CD4-positive, alpha-beta T cell treated with Interferon alpha-2 for 1 hour (primary cell): ENCODE measurements at regions not wholly inside any gene's neighbourhood (a gene's known extent, or its start where the extent isn't known, plus 50 kb on each side); places are given as distances from the start of the nearest gene placed in this dataset.

Experiments
- DNase-seq, 2 donors: peaks; one replicate each; pipeline ENCODE4 v3.0.0-alpha.2; 2020 to 2022

DNA sequence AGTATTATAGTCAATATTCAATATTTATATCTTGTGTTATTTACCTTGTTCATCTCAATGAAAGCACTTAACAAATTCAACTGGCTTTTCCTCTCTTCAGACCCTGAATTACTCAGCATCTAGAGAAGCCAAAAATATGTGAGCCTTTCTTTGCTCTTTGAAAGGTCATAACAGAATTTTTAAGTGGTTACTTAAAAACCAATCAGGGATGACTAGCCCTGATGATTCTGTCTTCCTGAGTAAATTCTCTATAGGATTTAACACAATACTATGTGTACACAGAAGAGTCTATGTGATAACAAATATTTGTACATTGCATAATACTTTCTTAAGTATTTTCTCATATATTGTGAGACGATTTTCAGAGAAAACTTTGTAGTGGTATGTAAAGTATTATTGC lies 546.3 kb downstream of the MAT2B start:
- DNase-seq = no peak

DNA sequence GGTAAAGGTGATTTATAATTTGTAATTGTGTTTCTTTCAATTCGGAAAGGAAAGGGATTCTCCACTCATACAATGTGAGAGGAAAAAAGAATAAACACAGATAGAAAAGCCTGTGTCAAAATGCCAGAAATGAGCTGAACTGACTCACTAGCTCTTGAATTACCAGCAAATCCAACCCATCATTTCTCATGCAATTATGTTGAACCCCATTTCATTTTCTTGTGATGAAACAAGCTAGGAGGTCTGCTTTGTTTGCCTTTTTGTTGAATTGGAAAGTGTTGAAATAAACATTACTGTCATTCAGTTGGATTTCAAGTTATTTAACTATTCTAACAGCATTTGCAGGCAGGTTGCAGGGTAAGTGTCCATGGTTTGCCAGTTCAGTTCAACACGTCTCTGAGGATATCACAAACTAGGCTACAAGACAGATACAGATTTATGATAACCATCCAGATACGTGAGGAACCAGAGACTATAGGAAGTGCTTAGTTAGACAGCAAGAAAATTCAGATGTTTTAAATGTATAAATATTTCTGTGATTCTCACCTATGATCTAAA lies 547.2 kb downstream of the MAT2B start:
- no peak for DNase-seq

DNA sequence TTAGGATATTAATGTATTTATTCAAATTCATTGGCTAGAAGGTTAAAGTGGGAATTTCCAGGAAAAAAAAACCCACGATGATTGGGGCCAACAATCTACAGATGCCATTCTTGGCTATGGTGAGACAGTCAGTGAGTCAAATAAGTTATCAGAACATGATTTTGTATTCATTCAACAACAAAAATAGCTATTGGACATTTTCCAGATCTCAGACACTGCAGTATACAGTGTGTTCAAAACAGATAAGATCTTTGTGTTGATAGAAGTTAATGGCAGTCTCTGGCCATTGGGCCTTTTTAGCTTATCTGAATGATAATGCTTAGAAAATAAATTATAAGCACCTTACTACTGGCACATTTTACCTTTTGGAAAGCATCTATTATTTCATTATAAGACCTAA lies 547.7 kb downstream of the MAT2B start:
- no peak for DNase-seq

DNA sequence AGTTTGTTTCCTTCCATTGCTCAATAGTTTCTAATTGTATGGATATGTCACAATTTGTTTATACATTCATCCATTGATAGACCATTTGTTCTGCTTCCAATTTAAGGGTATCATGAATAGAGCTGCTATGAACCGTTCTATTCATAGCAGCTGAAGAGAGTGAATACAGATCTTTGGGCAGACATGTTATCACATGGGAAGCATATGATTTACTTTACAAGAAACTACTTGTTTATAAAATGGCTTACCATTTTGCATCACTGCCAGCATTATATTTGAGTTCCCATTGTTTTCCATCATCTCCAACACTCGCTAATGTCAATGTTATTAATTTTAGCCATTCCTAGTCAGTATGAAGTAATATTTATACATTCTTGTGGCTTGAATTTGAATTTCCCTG lies 549.0 kb downstream of the MAT2B start:
- DNase-seq = no peak

DNA sequence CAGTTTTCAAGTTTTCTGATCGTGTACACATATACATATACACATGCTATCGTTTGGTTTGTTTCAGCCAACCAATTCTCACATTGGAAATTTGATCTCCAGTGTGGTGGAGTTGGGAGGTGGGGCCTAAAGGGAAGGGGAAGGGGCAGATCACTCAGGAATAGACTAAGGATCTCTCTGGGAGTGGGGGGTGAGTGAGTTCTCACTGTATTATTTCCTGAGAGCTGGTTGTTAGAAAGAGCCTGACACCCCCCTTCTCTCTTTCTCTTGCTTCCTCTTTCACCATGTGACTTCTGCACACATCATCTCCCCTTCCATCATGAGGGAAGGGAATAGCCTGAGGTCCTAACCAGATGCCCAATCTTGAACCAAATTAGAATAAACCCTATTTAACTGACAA lies 551.7 kb downstream of the MAT2B start:
- DNase-seq = no peak

DNA sequence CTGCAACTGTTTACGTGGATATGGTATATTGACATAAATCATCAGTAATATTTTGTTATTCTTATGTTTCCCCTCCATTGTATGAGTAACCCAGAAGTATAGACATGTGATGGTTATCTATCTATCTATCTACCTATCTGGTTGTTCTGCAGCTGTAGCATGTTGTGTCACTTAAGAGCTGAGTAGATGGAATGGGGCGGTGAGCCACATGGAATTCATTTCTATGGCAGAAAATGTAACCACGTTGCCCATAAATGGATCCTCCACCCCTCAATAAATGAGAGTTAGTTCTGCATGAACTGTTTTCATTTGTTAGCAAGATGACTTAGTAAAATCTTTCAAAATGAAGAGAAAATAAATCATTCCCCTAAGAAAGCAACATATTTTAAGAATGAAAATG lies 553.2 kb downstream of the MAT2B start:
- no peak for DNase-seq

DNA sequence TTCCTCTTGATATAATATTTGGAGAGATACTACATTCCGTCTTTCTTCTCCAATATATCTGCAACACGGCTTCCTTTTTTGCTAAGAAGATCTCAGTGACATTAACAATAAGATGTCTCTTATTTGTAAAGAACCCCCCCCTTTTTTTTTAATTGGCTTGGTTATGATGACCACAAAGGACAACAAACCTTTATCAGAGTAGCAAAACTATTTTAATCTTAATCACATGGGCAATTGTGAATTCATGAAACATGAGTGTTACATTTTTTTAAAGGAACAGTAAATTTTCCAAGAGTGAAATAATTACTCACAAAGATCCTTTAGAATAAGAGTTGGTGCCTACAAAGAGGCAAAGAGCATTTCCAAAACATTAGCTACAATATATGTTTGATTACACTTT lies 554.1 kb downstream of the MAT2B start:
- no peak for DNase-seq

DNA sequence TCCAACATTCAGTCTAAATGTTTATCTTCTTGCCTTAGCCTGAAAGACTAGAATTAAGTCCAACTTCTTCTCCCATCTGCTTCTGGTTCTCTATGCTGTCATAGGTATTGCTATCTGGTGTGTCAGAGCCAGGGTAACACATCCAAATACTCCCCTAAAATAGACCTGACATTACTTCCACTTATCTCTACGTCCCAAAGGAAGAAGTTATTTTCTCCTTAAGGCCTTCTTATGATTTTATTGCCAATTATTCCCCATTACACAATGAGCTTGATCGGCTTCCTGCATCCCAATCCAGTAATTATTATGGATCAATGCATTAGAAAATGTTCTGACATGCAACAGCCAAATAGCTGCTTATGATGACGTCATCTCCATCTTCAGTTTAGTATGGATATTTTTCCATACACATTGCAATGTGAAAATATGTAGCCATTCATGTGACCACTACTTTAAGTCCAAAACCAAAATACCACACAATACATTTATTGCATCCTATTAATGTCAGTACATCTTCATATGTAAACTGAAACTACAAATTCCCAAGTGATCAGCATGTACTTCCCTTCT lies 555.5 kb downstream of the MAT2B start:
- DNase-seq = no peak

DNA sequence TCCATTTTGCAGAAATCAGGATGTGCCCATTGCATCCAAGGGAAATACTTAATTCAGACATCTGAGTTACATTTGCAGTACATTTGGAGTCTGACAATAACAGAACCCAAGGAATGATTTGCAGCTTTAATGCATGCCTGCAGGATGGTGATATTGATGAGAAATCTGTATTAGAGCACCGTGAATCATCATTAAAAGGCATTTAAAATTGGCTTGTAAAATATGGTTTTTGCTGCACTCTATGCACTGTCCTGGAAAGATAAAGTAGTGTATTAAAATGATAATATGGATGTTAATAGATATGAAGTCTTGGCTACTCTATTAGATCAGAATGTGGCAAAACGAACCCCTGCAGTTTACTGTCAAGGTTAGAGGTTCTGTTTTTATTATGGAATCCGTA lies 556.9 kb downstream of the MAT2B start:
- no peak for DNase-seq

DNA sequence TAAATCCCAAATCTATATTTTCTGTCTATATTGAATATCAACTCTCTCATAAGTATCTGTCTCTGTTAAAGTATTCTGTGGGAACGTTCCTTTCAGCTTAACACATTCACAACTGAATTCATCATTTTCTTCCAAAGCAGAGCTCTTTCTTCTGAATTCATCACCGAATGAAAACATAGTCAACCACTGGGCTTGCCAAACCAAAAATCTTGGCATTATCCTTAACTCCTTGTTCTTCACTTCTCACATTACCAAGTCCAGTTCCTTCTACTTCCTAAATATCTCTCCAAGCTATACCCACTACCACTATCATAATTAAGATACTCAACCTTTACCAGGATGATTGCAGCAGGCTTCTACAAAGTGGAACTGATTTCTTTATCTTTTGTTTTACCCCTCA lies 559.8 kb downstream of the MAT2B start:
- no peak for DNase-seq

DNA sequence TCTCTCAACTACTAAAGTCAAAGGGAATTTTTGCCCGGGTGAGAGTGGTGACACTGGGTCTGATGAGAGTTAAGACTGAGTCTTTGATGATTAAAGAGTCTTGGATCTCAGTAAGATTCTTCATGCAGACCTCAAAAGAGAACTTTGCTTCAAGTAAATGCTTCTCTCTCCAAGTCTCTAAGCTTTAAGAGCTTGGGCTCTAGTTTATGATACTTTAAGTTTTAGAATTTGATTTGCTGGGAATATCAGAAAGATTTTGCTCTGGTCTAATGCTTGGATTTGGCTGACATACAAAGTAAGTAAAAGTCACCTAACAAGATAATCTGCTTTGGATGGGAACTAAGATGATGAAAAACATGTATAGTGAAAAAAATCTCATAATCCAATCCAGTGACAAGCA lies 566.3 kb downstream of the MAT2B start:
- no peak for DNase-seq

DNA sequence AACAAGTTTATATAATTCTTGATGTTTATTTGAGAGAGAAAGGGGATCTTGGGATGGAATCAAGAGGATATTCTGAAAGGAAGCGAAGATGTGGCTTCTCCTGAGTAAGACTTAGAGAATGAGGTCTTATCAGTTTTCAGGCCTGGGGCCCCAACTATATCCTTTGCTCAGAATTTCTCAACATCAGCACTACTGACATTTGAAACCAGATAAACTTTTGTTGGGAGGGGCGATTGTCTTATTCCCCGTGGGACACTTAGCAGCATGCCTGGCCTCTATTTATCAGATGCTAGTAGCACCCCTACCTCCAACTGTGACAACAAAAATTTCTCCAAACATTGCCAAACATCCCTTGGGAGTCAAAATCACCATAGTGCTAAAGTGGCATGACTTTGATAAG lies 567.7 kb downstream of the MAT2B start:
- DNase-seq = no peak

DNA sequence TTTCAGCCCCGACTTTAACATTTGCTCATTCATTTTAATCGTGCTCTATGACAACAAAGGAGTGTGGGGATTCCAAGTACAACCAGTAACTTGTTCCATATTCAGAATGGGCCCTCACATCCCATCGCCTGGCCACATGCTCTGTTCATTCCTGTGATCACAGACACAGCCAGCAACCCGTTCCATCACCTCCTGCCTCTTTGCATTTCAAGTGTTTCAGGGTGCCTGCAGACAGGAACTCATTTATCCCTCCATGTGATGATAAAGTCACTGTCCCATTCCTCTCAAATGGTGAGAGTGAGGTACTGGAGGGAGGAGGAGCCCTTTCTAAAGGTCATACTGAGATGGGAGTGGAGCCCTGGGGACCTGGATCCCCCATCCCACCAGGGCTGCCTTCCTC lies 571.1 kb downstream of the MAT2B start:
- DNase-seq = no peak

DNA sequence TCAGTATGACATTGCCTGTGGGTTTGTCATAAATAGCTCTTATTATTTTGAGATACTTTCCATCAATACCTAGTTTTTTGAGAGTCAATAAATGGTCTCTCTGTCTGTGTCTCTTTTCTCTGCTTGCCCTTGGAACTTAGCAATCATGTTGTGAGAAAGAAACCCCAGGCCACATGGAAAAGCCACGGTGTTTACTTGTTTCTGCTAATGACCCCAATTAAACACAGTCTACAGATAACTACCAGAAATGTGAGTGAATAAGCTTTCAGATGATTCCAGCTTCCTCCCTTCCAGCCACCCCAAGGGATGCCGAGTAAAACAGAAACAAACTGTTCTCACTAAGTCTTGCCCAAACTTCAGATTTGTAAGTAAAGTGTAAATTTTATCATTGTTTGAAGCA lies 584.9 kb downstream of the MAT2B start:
- DNase-seq = no peak

DNA sequence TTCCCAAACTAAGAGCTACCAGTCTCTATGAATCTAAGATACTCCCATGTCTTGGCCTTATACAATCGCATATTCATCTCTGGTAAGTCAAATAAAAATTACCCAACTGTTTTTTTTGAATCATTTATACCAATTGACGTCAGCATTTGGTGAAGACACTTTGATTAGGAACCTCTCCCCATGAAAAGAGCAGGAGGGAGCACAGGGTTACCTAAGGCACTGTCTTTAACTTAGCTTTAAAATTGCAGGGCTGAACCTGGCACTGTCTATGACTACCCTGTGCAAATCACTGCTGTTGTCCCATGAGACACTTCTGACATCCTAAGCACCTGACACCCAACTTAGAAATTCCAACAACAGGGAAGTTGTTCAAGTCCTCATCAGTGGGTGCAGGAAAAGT lies 586.4 kb downstream of the MAT2B start:
- no peak for DNase-seq

DNA sequence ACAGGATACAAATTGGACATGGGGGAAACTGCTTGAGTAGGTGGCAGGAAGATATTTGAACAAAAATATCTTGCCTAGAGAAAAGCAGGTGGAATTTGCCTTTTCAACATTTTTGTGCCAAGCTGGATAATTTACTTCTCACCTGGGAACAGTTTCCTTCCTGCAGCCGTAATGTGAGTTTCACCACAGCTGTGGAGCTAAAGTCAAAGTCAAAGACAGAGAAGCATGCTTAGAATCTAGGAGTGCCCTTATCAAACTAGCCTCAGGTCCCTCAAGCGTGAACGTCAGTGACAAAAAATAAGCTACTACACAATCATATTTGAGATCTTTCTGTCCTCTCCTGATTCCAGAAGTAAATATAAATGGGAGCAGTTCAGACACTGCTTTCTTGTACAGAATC lies 588.9 kb downstream of the MAT2B start:
- DNase-seq = no peak

DNA sequence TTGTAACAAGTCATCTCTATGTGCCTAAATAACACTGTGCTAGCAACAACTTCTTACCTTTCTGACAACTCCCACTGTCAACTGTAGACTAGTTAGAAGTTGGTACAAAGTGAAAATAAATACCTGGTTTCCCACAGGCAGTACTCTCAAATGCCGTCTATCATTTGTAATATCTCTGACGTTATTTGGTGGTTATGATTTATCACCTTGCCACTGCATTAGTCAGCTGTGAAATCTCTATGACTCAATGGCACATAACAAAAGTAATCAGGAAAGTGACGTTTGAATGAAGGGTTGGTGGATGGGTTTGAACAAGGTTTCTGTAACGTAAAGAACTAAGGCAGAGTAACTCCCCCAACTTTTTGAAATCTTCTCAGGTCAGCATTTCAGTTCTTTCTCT lies 592.3 kb downstream of the MAT2B start:
- DNase-seq = no peak

DNA sequence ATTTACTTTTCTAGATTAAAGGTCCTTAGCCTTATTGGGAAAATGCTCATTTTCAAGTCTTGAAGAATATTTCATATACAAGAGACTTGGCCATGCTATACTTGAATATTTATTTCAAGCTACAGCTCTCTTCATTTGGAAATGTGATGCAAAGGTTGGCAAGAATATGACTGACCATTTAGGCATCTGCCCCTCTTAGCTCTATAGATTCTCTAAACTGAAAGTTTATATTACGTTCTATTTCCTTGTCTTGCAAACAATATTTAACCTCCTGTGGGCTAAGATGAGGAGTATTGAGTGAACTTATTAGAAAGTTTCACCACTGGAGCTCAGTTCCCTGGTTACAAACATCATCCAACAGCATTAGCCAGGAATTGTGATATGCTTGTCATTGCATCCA lies 593.1 kb downstream of the MAT2B start:
- no peak for DNase-seq

DNA sequence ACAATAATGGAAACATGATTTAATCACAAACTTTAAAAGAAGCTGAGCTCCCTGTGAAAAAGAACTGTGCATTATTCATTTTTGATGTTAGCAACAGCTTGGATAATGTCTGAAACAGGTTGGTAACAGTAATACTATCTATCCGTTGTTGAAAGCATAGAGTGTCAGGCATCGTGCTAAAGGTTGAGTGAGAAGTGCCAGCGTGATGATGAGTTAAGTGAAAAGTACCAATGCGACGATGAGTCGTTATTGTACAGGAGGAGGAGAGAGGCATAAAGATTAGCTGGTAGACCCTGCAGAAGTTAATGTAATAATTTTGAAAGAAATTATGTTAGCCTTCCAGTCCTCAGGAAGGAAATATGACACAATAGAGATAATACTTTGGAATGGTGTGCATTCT lies 593.6 kb downstream of the MAT2B start:
- DNase-seq = no peak

DNA sequence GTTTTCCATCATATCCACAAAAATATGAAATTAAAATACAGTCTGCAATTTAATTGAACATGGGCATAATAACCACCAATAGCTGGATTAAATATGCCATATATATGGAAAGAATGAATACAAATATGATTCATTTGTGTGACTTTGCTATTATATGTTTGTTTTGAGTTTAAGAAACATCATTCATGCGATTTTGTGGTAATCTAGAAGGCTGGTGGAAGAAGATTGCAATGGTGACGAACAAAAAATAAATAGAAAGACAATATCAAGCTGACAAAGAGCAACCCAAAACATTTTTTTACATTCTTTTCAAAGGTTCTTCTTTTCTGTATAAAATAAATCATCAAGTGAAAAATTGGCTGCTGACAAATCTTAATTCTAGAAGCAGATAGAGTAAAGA lies 610.0 kb downstream of the MAT2B start:
- DNase-seq = no peak

DNA sequence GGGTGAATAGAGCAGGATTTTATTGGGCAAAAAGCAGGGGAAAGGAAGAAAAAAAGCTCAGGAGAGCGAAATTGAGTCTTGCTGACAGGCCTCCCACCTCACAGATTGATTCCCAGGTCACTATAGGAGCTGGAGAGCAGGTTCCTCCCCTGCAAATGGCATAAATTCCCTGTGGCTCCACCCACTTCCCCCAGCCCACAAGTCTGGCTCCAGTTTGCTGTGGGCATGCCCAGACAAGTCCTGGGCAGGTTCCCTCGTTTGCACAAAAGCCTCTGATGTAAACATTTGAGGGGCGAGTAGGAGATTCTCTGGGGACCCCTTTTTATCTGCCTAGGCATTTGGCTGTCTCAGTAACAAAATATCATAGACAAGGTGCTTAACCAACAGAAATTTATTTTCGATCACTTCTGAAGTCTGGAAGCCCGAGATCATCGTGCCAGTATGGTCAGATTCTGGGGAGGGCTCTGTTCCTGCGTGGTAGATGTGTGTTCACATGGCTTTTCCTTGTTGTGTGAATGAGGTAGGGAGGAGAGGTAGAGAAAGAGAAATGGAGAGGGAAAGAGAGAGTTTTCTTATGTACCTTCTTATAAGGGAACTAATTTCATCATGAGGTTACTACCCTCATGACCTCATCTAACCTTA lies 614.5 kb downstream of the MAT2B start:
- no peak for DNase-seq

DNA sequence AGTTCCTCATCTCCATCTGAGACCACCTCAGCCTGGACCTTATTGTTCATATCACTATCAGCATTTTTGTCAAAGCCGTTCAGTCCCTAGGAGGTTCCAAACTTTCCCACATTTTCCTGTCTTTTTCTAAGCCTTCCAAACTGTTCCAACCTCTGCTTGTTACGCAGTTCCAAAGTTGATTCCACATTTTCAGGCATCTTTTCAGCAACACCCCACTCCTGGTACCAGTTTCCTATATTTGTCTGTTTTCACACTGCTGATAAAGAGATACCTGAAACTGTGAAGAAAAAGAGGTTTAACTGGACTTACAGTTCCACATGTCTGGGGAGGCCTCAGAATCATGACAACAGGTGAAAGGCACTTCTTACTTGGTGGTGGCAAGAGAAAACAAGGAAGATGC lies 622.1 kb downstream of the MAT2B start:
- no peak for DNase-seq

DNA sequence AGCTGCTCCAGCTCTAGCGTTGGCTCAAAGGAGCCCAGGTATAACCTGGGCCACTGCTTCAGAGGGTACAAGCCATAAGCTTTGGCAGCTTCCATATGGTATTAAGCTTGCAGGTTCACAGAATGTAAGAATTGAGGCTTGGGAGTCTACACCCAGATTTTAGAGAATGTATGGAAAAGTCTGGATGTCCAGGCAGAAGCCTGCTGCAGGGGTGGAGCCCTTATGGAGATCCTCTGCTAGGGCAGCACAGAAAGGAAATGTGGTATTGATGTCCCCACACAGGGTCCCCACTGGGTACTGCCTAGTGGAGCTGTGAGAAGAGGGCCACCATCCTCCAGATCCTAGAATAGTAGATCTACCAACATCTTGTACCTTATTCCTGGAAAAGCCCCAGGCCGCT lies 626.9 kb downstream of the MAT2B start:
- no peak for DNase-seq

DNA sequence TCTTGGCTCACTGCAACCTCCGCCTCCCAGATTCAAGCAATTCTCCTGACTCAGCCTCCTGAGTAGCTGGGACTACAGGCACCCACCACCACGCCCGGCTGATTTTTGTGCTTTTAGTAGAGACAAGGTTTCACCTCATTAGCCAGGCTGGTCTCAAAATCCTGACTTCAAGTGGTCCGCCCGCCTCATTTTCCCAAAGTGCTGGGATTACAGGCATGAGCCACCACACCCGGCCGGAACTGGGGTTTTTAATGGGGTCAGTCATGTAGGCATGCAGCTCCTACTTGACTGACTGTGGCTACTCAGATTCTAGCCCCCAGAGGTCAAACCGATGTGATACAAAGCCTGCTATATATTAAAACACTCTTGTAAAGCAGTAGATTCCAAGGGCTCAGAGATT lies 631.7 kb downstream of the MAT2B start:
- DNase-seq = no peak

DNA sequence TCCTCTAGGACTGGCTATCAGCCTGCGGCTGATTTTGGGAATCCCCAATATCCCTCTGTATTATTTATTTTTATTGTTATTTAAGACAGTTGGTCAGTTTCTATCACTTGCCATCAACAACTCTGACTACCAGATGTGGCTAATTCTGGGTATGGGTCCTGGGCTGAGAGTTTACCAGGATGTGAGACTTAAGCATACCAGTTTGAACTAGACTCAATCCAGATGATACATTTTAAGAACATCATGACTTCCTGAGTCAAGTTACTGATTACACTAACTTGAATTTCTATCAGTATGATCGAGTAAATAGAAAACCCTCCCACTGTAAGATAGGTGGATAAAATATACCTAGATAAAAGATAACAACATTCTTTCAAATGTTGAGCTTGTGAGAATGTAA lies 634.0 kb downstream of the MAT2B start:
- DNase-seq = no peak
